GM21367 (cell line): ENCODE measurements at regions not wholly inside any gene's neighbourhood (a gene's known extent, or its start where the extent isn't known, plus 50 kb on each side); places are given as distances from the start of the nearest gene placed in this dataset.

Experiments
- ATAC-seq: cut with Tn5 transposase; IDR thresholded peaks from one replicate; pipeline ENCODE4 v1.9.1; 2021; ENCODE audit not compliant: unreplicated experiment

DNA sequence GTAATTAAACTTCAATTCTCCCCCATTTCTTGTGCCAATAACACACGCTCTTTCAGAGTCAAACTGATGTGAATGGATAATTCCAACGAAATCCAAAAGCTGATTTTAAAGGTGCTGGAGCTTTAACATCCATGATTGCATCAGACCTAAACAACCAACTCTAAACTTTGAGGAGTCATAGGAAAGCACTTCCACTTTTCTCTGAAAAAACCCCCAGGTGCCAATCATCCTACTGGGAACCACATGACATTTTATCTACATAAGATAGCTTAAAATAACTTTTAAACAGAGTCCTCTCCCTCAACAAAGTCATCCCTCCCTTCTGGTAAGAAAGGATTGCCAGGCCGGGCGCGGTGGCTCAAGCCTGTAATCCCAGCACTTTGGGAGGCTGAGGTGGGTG lies 167.7 kb upstream of the PDE10A start:
- ATAC-seq, result no peak

GRCh38 chr6:165829376-165829775 lies 166.3 kb upstream of the PDE10A start:
- no peak for ATAC-seq

DNA sequence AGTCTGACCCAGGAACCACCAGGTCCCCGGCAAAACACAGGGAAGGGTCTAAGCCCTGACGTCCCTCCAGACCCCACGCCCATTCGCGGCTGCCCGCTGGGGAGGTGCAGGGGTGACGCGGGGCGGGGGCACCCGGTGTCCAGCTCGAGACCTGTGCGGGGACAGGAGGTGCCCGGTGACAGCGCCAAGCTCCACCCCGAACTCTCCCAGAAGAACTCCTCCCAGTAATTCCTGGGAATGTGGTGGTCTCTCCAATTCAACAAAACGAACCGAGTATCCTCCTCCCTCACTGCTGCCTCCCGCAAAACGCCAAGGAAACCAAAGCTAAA lies 164.1 kb upstream of the PDE10A start:
- ATAC-seq, result no peak

- no peak for ATAC-seq
Measured at GRCh38 chr6:165826487-165827189, 163.6 kb upstream of the PDE10A start.

- ATAC-seq, result no peak
Measured at GRCh38 chr6:165825256-165825815, 162.3 kb upstream of the PDE10A start.

- ATAC-seq, result no peak
Measured at GRCh38 chr6:165823609-165824326, 160.7 kb upstream of the PDE10A start.

GRCh38 chr6:165822501-165822900 lies 159.5 kb upstream of the PDE10A start:
- no peak for ATAC-seq

DNA sequence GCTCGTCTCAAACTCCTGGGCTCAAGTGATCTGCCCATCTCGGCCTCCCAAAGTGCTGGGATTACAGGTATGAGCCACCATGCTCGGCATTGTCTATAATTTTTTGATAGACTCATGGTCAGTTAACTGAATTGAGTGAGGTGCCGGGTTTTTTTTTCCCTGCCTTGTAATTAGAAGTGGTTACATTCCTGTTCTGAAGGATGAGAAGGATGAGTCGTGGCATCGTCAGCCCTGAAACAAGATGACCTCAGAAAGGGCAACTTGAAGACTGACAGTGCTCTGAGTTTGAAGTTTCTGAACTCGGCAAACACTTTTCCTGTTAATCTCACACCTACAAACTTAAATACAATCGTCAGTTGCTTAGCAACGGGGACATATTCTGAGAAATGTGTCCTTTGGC lies 158.7 kb upstream of the PDE10A start:
- no peak for ATAC-seq

DNA sequence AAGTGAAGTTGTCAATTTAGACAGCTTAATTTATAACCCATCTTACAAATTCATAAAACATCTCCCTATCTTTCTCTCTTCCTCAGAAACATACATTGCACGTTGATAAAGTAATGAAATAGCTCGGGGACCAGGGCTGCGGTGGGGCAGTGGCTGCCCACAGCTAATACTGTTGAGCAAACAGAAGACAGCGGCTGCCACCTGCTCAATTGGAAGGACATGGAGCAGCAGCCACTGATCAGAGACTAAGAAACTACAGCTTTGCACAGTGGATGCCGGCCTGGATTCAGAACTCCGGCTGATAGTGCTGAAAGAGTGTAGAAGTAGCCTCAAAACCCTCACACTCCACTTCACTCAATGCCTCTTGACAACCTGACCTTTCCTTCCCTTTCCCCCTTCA lies 157.9 kb upstream of the PDE10A start:
- ATAC-seq, result no peak

GRCh38 chr6:165820407-165820806 lies 157.4 kb upstream of the PDE10A start:
- ATAC-seq, result no peak

DNA sequence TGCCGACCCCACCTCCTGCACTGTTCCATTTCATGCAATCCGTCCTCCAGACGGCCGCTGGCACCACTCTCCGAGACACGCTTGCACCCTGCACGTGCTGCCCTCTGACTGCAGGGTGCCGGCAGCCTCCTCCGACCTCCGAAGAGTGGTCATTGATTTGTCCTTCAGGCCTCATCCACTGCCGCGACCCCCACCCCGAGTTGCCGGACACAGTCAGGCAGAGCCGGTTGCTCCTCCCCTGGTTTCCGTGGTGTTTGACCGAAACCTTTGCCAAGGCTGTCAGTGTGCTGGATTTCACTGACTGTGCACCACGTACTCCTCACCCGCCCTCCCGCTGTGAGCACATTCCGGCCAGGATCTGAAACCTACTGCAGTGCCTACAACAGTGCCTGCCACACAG lies 156.4 kb upstream of the PDE10A start:
- ATAC-seq, result no peak

DNA sequence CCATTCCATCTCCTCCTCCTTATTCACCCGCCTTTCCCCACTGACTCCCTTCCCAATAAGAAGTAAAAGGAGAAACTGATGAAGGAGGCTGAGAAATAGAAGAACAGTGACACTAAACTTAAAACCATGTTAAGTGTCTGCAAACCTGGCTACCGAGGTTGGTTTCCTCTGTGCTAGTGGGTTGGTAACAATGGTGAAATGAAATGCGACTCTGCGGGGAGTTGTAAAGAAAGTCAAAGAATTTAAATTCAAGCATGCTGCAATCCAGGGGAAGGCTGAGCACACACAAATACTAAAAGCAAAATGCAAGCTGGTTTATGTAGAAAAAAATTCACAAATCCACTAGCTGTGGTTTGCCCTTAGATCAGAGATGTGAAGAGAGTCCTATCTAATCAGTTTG lies 155.2 kb upstream of the PDE10A start:
- ATAC-seq, result no peak

DNA sequence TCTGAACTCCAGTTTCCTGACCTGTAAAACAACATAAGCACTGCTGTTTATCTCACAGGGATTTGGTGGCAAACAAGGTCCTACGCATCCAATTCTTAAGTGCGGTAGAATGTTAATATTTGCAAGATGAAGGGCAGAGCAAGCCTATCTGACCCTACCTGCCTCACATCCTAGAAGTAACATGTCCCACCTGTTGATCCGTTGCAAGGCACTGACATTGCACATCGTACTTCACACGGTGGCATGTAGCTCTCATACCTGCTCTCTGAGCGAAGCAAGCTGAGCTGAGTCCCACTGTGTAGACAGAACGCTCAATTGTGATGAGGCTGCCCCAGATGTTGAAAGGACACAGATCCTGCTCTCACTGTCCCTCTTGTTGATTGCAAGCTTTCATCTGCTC lies 154.7 kb upstream of the PDE10A start:
- no peak for ATAC-seq

DNA sequence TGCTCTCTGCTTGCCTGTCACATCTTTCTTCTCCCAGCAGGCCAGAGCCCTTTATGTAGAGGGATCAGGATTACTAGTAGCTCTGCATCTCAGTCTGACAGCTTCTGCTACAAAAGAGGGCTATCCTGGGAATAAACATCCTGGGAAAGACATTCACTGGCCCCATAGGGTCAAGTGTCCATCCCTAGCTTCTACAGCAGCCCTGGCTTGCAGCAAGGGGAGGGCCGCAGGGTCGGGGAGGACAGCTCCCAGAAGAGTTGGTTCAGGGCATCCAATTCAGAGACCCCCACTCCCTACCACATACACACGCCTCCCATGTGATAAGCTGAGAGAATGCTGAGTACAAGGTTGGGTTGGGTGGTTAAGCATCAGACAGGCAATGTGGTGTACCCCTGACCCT lies 154.1 kb upstream of the PDE10A start:
- no peak for ATAC-seq

DNA sequence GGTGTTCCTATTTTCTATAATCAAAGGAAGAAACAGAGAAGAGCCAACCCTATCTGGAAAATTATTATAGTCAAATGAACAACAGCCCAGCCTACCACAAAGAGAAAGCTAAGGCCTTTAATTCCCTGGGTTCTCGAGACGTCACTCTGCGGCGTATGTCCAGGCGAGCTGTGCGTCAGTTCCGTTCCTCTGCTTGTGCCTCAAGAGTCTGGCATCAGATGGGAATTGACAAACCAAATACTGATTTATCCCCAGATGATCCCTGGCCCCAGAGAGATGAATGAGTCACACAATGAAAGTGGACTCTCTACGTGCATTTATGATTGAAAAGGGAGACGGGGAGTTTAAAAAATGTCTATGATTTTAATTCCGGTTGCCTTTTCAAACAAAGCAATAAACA lies 151.6 kb upstream of the PDE10A start:
- ATAC-seq, result no peak

GRCh38 chr6:165811512-165811911 lies 148.5 kb upstream of the PDE10A start:
- ATAC-seq, result no peak

DNA sequence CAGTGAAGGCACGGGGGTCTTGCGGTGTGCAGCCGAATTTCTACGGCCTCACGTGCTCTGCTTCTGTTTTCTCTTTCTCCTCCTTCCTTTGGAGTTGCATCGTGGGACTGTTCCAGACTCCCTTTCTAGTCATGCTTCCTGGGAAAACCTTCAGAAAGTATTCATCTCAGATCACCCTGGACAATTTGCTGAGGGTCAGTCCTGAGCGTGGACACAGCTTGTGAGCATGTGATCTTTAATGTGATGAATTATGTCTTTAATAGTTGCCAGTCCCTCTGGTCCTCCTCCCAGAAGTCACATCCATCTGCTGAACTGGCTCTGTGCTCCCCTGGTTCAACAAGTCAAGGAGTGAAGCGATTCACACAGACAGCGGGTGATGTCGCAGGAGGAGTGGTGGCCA lies 145.0 kb upstream of the PDE10A start:
- no peak for ATAC-seq

DNA sequence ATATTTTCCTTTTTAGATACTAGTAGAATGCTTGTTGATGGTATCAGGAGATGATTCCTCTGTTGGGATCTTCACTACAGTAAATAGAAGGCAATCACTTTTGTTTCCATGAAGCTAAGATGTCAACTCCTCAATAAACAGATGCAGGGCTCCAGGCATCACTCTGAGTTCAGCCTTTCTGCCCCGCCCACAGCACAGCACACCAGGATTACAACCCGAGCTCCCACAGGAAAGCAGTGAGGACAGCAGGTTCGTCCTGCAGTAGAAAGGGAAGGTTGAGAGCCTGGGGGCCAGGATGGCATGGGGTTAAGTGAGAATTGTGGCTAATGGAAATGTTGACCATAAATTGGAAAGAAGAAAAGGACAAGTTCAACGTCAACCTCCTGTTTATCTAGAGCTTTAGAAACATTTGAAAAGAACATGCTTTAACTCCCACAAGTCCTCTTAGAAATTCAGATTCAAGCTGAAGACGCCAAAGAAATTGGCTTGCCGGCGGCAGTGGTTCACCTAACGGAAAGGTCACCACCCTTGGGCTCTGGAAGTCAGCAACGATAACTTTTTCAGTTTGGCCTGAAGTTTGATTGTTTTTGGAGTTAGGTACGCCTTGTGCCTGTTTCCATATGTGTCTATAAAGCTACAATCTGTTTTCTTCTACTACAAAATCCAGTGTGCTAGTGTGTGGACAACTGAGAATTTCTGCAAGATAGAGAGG lies 144.4 kb upstream of the PDE10A start:
- no peak for ATAC-seq

DNA sequence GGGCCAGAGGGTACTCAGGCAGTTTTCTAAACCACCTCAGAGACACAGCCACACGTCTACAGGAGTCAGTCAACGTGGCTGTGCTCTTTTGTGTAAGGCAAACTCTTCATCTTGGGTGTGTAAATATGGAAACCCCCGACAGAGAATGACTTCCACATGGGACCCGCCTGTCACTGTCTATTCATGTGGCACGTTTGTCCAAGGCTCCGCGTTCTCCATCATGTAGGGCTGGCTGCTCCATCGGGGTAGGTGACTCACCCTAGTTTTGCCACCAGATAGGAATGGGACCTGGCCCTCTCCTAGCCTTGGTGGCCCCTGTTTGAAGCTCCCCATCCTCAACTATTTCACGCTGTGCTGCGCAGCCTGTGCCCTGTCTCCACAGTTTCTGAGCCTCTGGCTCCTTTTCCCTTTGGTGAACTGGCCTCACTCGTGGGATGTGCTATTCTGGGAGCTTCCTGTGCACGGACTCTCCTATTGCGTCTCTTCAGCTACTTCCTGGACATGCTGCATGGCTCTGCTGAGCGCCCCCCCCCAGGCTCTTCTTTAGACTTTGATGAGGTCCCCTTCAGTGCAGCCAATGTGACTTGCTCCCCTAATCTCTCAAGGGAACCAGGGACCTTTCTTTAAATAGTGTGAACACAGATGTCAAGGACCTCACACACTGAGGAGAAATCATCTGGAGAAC lies 143.2 kb upstream of the PDE10A start:
- no peak for ATAC-seq

DNA sequence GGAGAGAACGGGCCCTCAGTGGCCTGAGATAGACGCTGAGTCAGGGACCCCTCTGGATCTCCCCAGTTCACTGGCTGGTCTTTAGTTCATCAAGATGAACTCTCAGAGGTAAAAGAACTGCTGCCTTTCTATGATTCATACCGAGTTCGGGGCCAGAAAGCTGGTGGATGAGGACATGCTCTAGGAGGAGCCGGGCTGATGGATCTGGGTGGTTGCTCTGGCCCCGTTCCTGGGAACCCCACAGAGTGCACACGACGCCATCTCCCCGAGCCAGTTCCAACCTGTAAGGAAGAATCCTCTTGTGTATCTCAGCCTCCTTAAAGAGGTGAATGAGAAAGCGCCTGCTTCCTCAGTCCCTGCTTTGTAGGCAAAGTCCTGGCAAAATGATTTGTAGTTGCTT lies 142.6 kb upstream of the PDE10A start:
- no peak for ATAC-seq

DNA sequence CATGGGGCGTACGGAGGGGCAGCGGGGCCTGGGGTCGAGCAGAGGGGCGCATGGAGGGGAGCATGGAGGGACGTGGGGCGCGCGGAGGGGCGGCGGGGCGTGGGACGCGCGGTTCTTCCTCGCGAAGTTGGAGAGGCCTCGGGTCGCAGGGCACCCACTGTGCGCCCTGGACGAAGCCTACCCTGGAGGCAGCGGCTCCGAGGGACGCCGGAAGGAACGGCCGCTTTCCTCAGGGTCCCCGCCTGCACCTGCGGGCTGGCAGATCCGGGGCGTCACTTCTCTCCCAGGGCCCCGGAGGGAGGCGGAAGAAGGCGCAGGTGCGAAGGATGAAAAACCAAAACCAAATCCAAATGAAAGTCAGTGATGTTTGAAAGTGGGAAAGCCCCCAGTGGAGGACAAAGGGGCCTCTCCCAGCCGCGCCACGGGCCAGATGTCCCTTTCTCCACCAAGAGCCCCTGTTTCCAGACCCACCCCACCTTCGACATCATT lies 142.1 kb upstream of the PDE10A start:
- no peak for ATAC-seq
